ENCODE measurements at regions not wholly inside any gene's neighbourhood (a gene's known extent, or its start where the extent isn't known, plus 50 kb on each side); places are given as distances from the start of the nearest gene placed in this dataset.

- TF ChIP-seq CTCF (IDR thresholded peaks at IDR 0.05; ENCODE audit: insufficient read depth, low read length) (no peak), REST (IDR thresholded peaks at IDR 0.05; ENCODE audit: insufficient replicate concordance, low read depth) (no peak)
These were observed 444.9 kb downstream of the ARL4A start for GRCh38 chr7:13132314-13132713.
